Common myeloid progenitor, CD34-positive (primary cell): ENCODE measurements at regions not wholly inside any gene's neighbourhood (a gene's known extent, or its start where the extent isn't known, plus 50 kb on each side); places are given as distances from the start of the nearest gene placed in this dataset.

Experiments used
- CTCF ChIA-PET: fragments of 350-600 bp; sonication (Branson Sonifier 250); formaldehyde crosslinking; loops from one replicate; lab custom pipeline; 2021; ENCODE audit warnings: antibody characterized with exemption; lab: Charles Lee
- POLR2A ChIA-PET: fragments of 350-600 bp; sonication (Branson Sonifier 250); formaldehyde crosslinking; loops from one replicate; lab custom pipeline; 2021; ENCODE audit warnings: antibody characterized with exemption; lab: Charles Lee
- DNase-seq, 3 donors: peaks; one replicate each; pipeline versions ENCODE4 v3.0.0 to v3.0.0-alpha.2; 2013
- H3K27ac ChIP-seq, 2 experiments: 1 replicate in 1 of 2; 2 replicates in 1 of 2; pipeline ENCODE4 v1.7.0; 2013; ENCODE audit warnings: inconsistent platforms in 2 of 2, low read length in 2 of 2, mild to moderate bottlenecking in 2 of 2, low read depth in 1 of 2, moderate library complexity in 1 of 2; ENCODE audit not compliant: severe bottlenecking in 2 of 2, insufficient read depth in 1 of 2, poor library complexity in 1 of 2
- H3K27me3 ChIP-seq, 5 experiments: replicated peaks in 2 of 5; 1 replicate in 3 of 5; 2 replicates in 2 of 5; pipeline versions ENCODE4 v1.6.1 to v1.7.0; 2013; ENCODE audit warnings: low read length in 4 of 5, mild to moderate bottlenecking in 2 of 5, moderate library complexity in 2 of 5, inconsistent platforms in 1 of 5; ENCODE audit not compliant: insufficient read depth in 5 of 5, control insufficient read depth in 4 of 5
- H3K36me3 ChIP-seq, 4 experiments: 1 replicate in 2 of 4; 2 replicates in 2 of 4; pipeline versions ENCODE4 v1.6.1 to v1.7.0; 2013; ENCODE audit warnings: low read length in 3 of 4, control low read depth in 1 of 4, mild to moderate bottlenecking in 1 of 4; ENCODE audit not compliant: control insufficient read depth in 4 of 4, insufficient read depth in 4 of 4
- H3K4me1 ChIP-seq, 4 experiments: 1 replicate in 3 of 4; 2 replicates in 1 of 4; pipeline versions ENCODE4 v1.6.1 to v1.7.1; 2013; ENCODE audit warnings: low read length in 3 of 4, mild to moderate bottlenecking in 3 of 4, control low read depth in 1 of 4, inconsistent platforms in 1 of 4, moderate library complexity in 1 of 4; ENCODE audit not compliant: control insufficient read depth in 4 of 4, insufficient read depth in 4 of 4; ENCODE audit errors: control extremely low read depth in 1 of 4
- H3K4me3 ChIP-seq, 7 experiments: 1 replicate in 4 of 7; 2 replicates in 3 of 7; pipeline versions ENCODE4 v1.5.1 to v1.7.0; 2013; ENCODE audit warnings: mild to moderate bottlenecking in 7 of 7, low read length in 6 of 7, moderate library complexity in 6 of 7, inconsistent platforms in 2 of 7, low read depth in 2 of 7, control low read depth in 1 of 7; ENCODE audit not compliant: insufficient read depth in 4 of 7, control insufficient read depth in 1 of 7; ENCODE audit errors: extremely low read depth in 1 of 7
- H3K9me3 ChIP-seq, 5 experiments: 1 replicate in 4 of 5; 2 replicates in 1 of 5; pipeline versions ENCODE4 v1.6.1 to v1.7.1; 2013; ENCODE audit warnings: low read length in 4 of 5, mild to moderate bottlenecking in 2 of 5, inconsistent platforms in 1 of 5, low read depth in 1 of 5, moderate library complexity in 1 of 5; ENCODE audit not compliant: control insufficient read depth in 4 of 5, insufficient read depth in 2 of 5; ENCODE audit errors: control extremely low read depth in 1 of 5
- WGBS: methylation state at CpG from one replicate; pipeline ENCODE4 v1.1.5; 2013; ENCODE audit not compliant: insufficient coverage; 5-methylcytosine and 5-hydroxymethylcytosine counted together

GRCh38 chr3:117128133-117128532 lies 418.6 kb downstream of the TUSC7 start:
- Histone ChIP-seq H3K4me1 (no peaks in the 10 kb centered on the region), H3K27ac (no peak overlapping the region), H3K9me3 (no peaks in the 10 kb centered on the region), H3K36me3 (no peaks in the 10 kb centered on the region), H3K4me3 (no peak overlapping the region), H3K27me3 (no peaks in the 10 kb centered on the region)
- ChIA-PET POLR2A (no interaction called here), CTCF (no interaction called here)
- WGBS: 80% methylated on average over 1 of the region's 2 CpGs
- DNase-seq: no peak

- no peaks in the 10 kb centered on the region for H3K9me3 ChIP-seq
- ChIA-PET CTCF (no interaction called here), POLR2A (no interaction called here)
- H3K36me3 ChIP-seq: no peaks in the 10 kb centered on the region
- no peak overlapping the region for H3K4me3 ChIP-seq
- H3K4me1 ChIP-seq: no peaks in the 10 kb centered on the region
- no CpG with 5 or more reads among the region's 1 CpG for WGBS
- DNase-seq: no peak
- H3K27ac ChIP-seq: no peak overlapping the region
- no peaks in the 10 kb centered on the region for H3K27me3 ChIP-seq
These were observed 419.3 kb downstream of the TUSC7 start for GRCh38 chr3:117128872-117129271.

GRCh38 chr3:117129516-117129915 lies 419.9 kb downstream of the TUSC7 start:
- no peak overlapping the region for H3K4me3 ChIP-seq
- no peaks in the 10 kb centered on the region for H3K27me3 ChIP-seq
- ChIA-PET POLR2A (no interaction called here), CTCF (no interaction called here)
- H3K27ac ChIP-seq: no peak overlapping the region
- no peaks in the 10 kb centered on the region for H3K9me3 ChIP-seq
- 75% methylated on average over 5 of the region's 5 CpGs for WGBS
- DNase-seq: no peak
- no peaks in the 10 kb centered on the region for H3K4me1 ChIP-seq
- H3K36me3 ChIP-seq: no peaks in the 10 kb centered on the region

- no peaks in the 10 kb centered on the region for H3K9me3 ChIP-seq
- H3K4me1 ChIP-seq: no peaks in the 10 kb centered on the region
- no peaks in the 10 kb centered on the region for H3K27me3 ChIP-seq
- ChIA-PET POLR2A (no interaction called here), CTCF (no interaction called here)
- H3K4me3 ChIP-seq: no peak overlapping the region
- H3K36me3 ChIP-seq: no peaks in the 10 kb centered on the region
- WGBS: no CpG with 5 or more reads among the region's 1 CpG
- no peak overlapping the region for H3K27ac ChIP-seq
- DNase-seq: no peak
These were observed 420.6 kb downstream of the TUSC7 start for GRCh38 chr3:117130222-117130621.

- ChIA-PET CTCF (no interaction called here), POLR2A (no interaction called here)
- H3K9me3 ChIP-seq: no peaks in the 10 kb centered on the region
- H3K4me3 ChIP-seq: no peak overlapping the region
- 100% methylated on average over 5 of the region's 9 CpGs for WGBS
- H3K27me3 ChIP-seq: no peaks in the 10 kb centered on the region
- H3K36me3 ChIP-seq: no peaks in the 10 kb centered on the region
- no peaks in the 10 kb centered on the region for H3K4me1 ChIP-seq
- DNase-seq: no peak
- no peak overlapping the region for H3K27ac ChIP-seq
These were observed 421.7 kb downstream of the TUSC7 start for GRCh38 chr3:117131259-117131658.

- ChIA-PET CTCF (no interaction called here), POLR2A (no interaction called here)
- Histone ChIP-seq H3K27ac (no peak overlapping the region), H3K4me1 (no peaks in the 10 kb centered on the region), H3K9me3 (no peaks in the 10 kb centered on the region), H3K4me3 (no peak overlapping the region), H3K27me3 (no peaks in the 10 kb centered on the region), H3K36me3 (no peaks in the 10 kb centered on the region)
- 83% methylated on average over 1 of the region's 1 CpG for WGBS
- DNase-seq: no peak
These were observed 423.5 kb downstream of the TUSC7 start for GRCh38 chr3:117133066-117133465.

GRCh38 chr3:117135207-117135606 lies 425.6 kb downstream of the TUSC7 start:
- H3K4me3 ChIP-seq: no peak overlapping the region
- POLR2A ChIA-PET: no interaction called here
- no peak overlapping the region for H3K27ac ChIP-seq
- H3K36me3 ChIP-seq: no peaks in the 10 kb centered on the region
- CTCF ChIA-PET: interaction anchor here (1.5 kb wide), 1 partner anchor 10 kb away, joined by 4 read pairs; no protein-coding TSS in a partner anchor
- no peaks in the 10 kb centered on the region for H3K4me1 ChIP-seq
- no peaks in the 10 kb centered on the region for H3K9me3 ChIP-seq
- DNase-seq: no peak
- H3K27me3 ChIP-seq: no peaks in the 10 kb centered on the region
